ENCODE measurements at regions not wholly inside any gene's neighbourhood (a gene's known extent, or its start where the extent isn't known, plus 50 kb on each side); places are given as distances from the start of the nearest gene placed in this dataset.

DNA sequence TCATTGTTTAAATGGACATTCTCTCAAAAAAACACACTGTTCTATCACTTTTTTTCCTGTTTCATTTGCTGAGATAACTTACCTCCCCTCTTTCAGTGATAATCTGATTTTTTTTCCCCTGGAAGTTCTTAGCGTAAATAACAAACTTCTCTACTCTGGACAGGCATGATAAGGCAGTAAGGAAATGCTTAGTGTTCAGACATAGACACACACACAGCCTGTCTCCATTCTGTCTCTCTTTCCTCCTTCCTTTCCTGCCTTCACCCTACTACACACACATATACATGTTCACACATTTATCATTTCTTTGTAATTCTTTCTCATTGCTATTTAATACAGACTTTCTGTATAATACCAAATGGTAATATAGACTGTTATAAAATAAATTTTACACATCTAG is 470.8 kb upstream of the ROBO1 start:
- TF ChIP-seq, protein P1, sequence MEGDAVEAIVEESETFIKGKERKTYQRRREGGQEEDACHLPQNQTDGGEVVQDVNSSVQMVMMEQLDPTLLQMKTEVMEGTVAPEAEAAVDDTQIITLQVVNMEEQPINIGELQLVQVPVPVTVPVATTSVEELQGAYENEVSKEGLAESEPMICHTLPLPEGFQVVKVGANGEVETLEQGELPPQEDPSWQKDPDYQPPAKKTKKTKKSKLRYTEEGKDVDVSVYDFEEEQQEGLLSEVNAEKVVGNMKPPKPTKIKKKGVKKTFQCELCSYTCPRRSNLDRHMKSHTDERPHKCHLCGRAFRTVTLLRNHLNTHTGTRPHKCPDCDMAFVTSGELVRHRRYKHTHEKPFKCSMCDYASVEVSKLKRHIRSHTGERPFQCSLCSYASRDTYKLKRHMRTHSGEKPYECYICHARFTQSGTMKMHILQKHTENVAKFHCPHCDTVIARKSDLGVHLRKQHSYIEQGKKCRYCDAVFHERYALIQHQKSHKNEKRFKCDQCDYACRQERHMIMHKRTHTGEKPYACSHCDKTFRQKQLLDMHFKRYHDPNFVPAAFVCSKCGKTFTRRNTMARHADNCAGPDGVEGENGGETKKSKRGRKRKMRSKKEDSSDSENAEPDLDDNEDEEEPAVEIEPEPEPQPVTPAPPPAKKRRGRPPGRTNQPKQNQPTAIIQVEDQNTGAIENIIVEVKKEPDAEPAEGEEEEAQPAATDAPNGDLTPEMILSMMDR (conservative IDR thresholded peaks at IDR 0.05; ENCODE audit: low read length): no peak
- TF ChIP-seq EZH2phosphoT487 (IDR thresholded peaks at IDR 0.05; ENCODE audit: borderline replicate concordance, low read depth, low read length): no peak
